ENCODE measurements at regions not wholly inside any gene's neighbourhood (a gene's known extent, or its start where the extent isn't known, plus 50 kb on each side); places are given as distances from the start of the nearest gene placed in this dataset.

DNA sequence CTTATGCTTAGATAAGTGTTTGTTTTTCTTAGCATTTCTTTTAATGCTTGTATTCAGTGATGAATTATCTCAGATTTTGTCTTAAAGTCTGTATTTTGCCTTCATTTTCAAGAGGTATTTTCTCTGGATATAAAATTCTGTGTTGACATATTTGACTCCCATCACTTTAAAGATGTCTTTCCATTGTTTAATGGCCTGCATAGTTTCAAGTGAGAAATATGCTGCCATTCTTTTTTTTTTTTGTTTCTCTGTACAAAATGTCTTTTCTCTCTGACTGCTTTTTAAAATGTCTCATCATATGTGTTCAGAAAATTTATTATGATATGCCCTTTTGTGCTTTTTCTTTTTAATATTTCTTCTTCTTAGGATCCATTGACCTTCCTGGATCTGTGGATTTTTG is 578.0 kb upstream of the NOX3 start (continued):
- no peak for TF ChIP-seq ELK1 (IDR thresholded peaks at IDR 0.05; ENCODE audit: borderline replicate concordance, low read depth, low read length)

DNA sequence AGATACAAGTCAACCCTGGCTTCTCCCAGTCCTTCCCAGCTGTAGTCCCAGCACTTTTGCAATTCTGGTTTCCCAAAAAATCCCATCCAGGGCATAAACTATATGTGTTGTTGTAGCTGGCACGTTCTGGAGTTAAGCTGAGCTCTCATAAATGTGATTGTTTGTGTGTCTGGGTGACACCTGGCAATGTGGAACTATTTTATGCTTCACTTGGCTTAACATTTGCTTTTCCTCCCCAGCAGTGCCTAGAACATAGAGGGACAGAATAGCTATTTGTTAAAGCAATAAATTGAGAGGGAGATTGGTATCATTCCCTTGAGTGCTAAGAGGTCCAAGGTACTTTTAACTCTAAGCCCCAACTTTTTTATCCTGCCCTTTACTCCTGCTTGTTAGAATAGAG is 575.9 kb upstream of the NOX3 start:
- no peak overlapping the region for H4K91ac ChIP-seq (ENCODE audit: insufficient read depth, low read depth, low read length)
- no peak for TF ChIP-seq SMC3 (IDR thresholded peaks at IDR 0.05; ENCODE audit: low read depth, low read length)
- TF ChIP-seq MAFK (IDR thresholded peaks at IDR 0.05; ENCODE audit: low read depth, low read length), result no peak
- TF ChIP-seq RFX5 (IDR thresholded peaks at IDR 0.05; ENCODE audit: low read depth, low read length), result no peak
- TF ChIP-seq NFE2L2 (IDR thresholded peaks at IDR 0.05; ENCODE audit: low read depth, low read length), result no peak
- TF ChIP-seq ELK1 (IDR thresholded peaks at IDR 0.05; ENCODE audit: borderline replicate concordance, low read depth, low read length), result no peak
- TF ChIP-seq CEBPB (IDR thresholded peaks at IDR 0.05; ENCODE audit: low read depth, low read length), result no peak
- TF ChIP-seq CHD1 (IDR thresholded peaks at IDR 0.05; ENCODE audit: low read depth, low read length), result no peak
- TF ChIP-seq, protein P1, sequence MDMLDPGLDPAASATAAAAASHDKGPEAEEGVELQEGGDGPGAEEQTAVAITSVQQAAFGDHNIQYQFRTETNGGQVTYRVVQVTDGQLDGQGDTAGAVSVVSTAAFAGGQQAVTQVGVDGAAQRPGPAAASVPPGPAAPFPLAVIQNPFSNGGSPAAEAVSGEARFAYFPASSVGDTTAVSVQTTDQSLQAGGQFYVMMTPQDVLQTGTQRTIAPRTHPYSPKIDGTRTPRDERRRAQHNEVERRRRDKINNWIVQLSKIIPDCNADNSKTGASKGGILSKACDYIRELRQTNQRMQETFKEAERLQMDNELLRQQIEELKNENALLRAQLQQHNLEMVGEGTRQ (IDR thresholded peaks at IDR 0.05; ENCODE audit: low read depth, low read length), result no peak
- no peak for TF ChIP-seq RCOR1 (IDR thresholded peaks at IDR 0.05; ENCODE audit: insufficient replicate concordance, low read length)
- no peak for TF ChIP-seq POLR2A (IDR thresholded peaks at IDR 0.05; ENCODE audit: low read depth, low read length)
- no peak for TF ChIP-seq BHLHE40 (IDR thresholded peaks at IDR 0.05; ENCODE audit: low read depth, low read length)
- intact Hi-C loops (cut with micrococcal nuclease) (no loop called here), in situ Hi-C loops (cut with MboI; ENCODE audit: low sequenced_read_pairs) (no loop called here), dilution Hi-C loops (cut with HindIII; ENCODE audit: low sequenced_read_pairs, unreplicated experiment) (no loop called here)
- no peak overlapping the region for H3K14ac ChIP-seq (replicated peaks; ENCODE audit: low read depth, low read length)
- H3K4ac ChIP-seq (ENCODE audit: low read depth, low read length), result no peak overlapping the region
- H3K36me3 ChIP-seq (ENCODE audit: control insufficient read depth, insufficient read depth, low read length), result no peaks in the 10 kb centered on the region
- H2BK120ac ChIP-seq (ENCODE audit: low read depth, low read length), result no peak overlapping the region
- H2BK5ac ChIP-seq (ENCODE audit: low read depth, low read length, poor library complexity, severe bottlenecking), result no peak overlapping the region
- no peak overlapping the region for H3K56ac ChIP-seq (ENCODE audit: extremely low read depth, insufficient read depth, low read length)
- H4K20me1 ChIP-seq (ENCODE audit: insufficient read depth, low read length), result no peaks in the 10 kb centered on the region
- no peak overlapping the region for H4K5ac ChIP-seq (ENCODE audit: low read depth, low read length)
- no peak overlapping the region for H3K4me2 ChIP-seq (ENCODE audit: low read depth, low read length)
- POLR2A ChIA-PET (ENCODE audit: unreplicated experiment), result no interaction called here
- BruUV-seq (replicated peaks), result no TSS peak
- no peak for ATAC-seq (ENCODE audit: low read depth)
- no peak overlapping the region for H3K4me3 ChIP-seq (ENCODE audit: insufficient read depth, low read depth, low read length)
- no peak overlapping the region for H3K27ac ChIP-seq (ENCODE audit: insufficient read depth, low read length)
- H2AFZ ChIP-seq (replicated peaks; ENCODE audit: low read length, poor library complexity), result no peak overlapping the region
- H3K9ac ChIP-seq (ENCODE audit: low read depth, low read length), result no peak overlapping the region
- no peak overlapping the region for H2AK9ac ChIP-seq (replicated peaks; ENCODE audit: low read depth, low read length, poor library complexity)
- no peak overlapping the region for H3K18ac ChIP-seq (ENCODE audit: low read depth, low read length)
- no peaks in the 10 kb centered on the region for H3K9me1 ChIP-seq (ENCODE audit: insufficient read depth, low read length)
- DNase-seq, result no peak
- no peak overlapping the region for H2AK5ac ChIP-seq (ENCODE audit: low read depth, low read length)
- no CpG with 5 or more reads among the region's 1 CpG for WGBS, 2 experiments (ENCODE audit: extremely low coverage in 2 of 2, insufficient read length in 1 of 2)
- H3K23ac ChIP-seq (ENCODE audit: low read depth, low read length), result no peak overlapping the region
- CTCF ChIA-PET, result interaction anchor here (1.1 kb wide), 1 partner anchor 10 kb away, joined by 4 read pairs; no protein-coding TSS in a partner anchor
- H3K4me1 ChIP-seq (ENCODE audit: control insufficient read depth, insufficient read depth, low read length), result no peaks in the 10 kb centered on the region; the same call in 1 of the 2 replicates
- H2BK20ac ChIP-seq (ENCODE audit: low read depth, low read length), result no peak overlapping the region
- peaks cover 3% of the 10 kb centered on the region; the same call in 1 of the 2 replicates for H3K9me3 ChIP-seq (ENCODE audit: control insufficient read depth, insufficient read depth, low read length)
- no peak overlapping the region for H4K8ac ChIP-seq (ENCODE audit: low read depth in 2 of 2, low read length in 2 of 2)
- H3K27me3 ChIP-seq (ENCODE audit: control insufficient read depth, insufficient read depth, low read length), result no peaks in the 10 kb centered on the region
- H2BK15ac ChIP-seq (ENCODE audit: low read depth, low read length), result no peak overlapping the region
- H3K79me1 ChIP-seq (ENCODE audit: low read depth in 1 of 2, low read length in 2 of 2), result no peaks in the 10 kb centered on the region
